A549 (cell line): ENCODE measurements at regions not wholly inside any gene's neighbourhood (a gene's known extent, or its start where the extent isn't known, plus 50 kb on each side); places are given as distances from the start of the nearest gene placed in this dataset.

Source experiments
- ATAC-seq, 2 experiments: fragments of 200-7000 bp in 1 of 2; fragments of >200 bp in 1 of 2; cut with Nextera tagmentation in 1 of 2; cut with Tn5 transposase in 1 of 2; 3 replicates each; pipeline versions ENCODE4 v1.8.0 to v1.9.1; 2018 to 2020; ENCODE audit warnings: mild to moderate bottlenecking in 1 of 2, moderate library complexity in 1 of 2
- CTCF ChIA-PET: fragments of 300-600 bp; sonication (Branson Sonifier 250); formaldehyde crosslinking; extraction: SDS; loops from one replicate; lab custom pipeline; 2021; ENCODE audit warnings: antibody characterized with exemption, inconsistent platforms; lab: Yijun Ruan, JAX
- POLR2A ChIA-PET: fragments of 350-600 bp; formaldehyde crosslinking; extraction: SDS; loops from one replicate; lab custom pipeline; 2021; ENCODE audit warnings: antibody characterized with exemption, inconsistent platforms; lab: Yijun Ruan, JAX
- DNase-seq, 2 experiments: peaks; one replicate each; pipeline versions ENCODE4 v3.0.0 to v3.0.0-alpha.2; 2011 to 2016; ENCODE audit warnings: low read depth in 1 of 2, low spot score in 1 of 2
- FAIRE-seq: peaks from 2 replicates; lab custom pipeline; 2011; peaks lifted over from hg19 to GRCh38; lab: Jason Lieb, UNC
- H3K27ac ChIP-seq, 2 experiments: fragments of >200 bp; sonication (Bioruptor Twin); formaldehyde crosslinking; 3 replicates each; pipeline ENCODE4 v1.5.1; 2016 to 2017
- H3K4me1 ChIP-seq: fragments of >200 bp; sonication (Bioruptor Twin); formaldehyde crosslinking; 3 replicates; pipeline ENCODE4 v1.6.1; 2016
- H3K4me2 ChIP-seq: fragments of >200 bp; sonication (Bioruptor Twin); formaldehyde crosslinking; 3 replicates; pipeline ENCODE4 v1.6.1; 2016
- H3K4me3 ChIP-seq: fragments of >200 bp; sonication (Bioruptor Twin); formaldehyde crosslinking; 3 replicates; pipeline ENCODE4 v1.5.1; 2016
- H3K9me3 ChIP-seq: fragments of >200 bp; sonication (Bioruptor Twin); formaldehyde crosslinking; 3 replicates; pipeline ENCODE4 v1.6.1; 2016
- ATOH8 ChIP-seq: fragments of 250-450 bp; sonication (Bioruptor Pico); IDR thresholded peaks from 2 replicates; pipeline ENCODE4 v1.5.0; 2020; ENCODE audit warnings: low read depth, mild to moderate bottlenecking, moderate library complexity
- BCL3 ChIP-seq: fragments of >200 bp; sonication (Bioruptor Twin); formaldehyde crosslinking; IDR thresholded peaks from 3 replicates; pipeline ENCODE4 v1.6.1; 2016
- BHLHE40 ChIP-seq: IDR thresholded peaks from 2 replicates; pipeline ENCODE4 v1.6.1; 2012; ENCODE audit warnings: low read depth, low read length, inconsistent platforms
- CBX2 ChIP-seq: fragments of 200-600 bp; sonication (generic); IDR thresholded peaks from 2 replicates; pipeline ENCODE4 v1.6.1; 2016; ENCODE audit warnings: low read depth, mild to moderate bottlenecking, borderline replicate concordance
- CHD2 ChIP-seq: fragments of 150-350 bp; IDR thresholded peaks from 2 replicates; pipeline ENCODE4 v1.6.1; 2014; ENCODE audit warnings: low read length; ENCODE audit not compliant: partially characterized antibody
- CTCF ChIP-seq: fragments of >200 bp; sonication (Bioruptor Twin); formaldehyde crosslinking; IDR thresholded peaks from 3 replicates; pipeline ENCODE4 v1.5.1; 2016
- EP300 ChIP-seq, 2 experiments: fragments of >200 bp; sonication (Bioruptor Twin); formaldehyde crosslinking; IDR thresholded peaks; 2 replicates in 1 of 2; 3 replicates in 1 of 2; pipeline ENCODE4 v1.6.1; 2016 to 2017
- ESRRA ChIP-seq: fragments of 150-350 bp; IDR thresholded peaks from 2 replicates; pipeline ENCODE4 v1.6.1; 2014; ENCODE audit warnings: mild to moderate bottlenecking, low read length, borderline replicate concordance
- FOSL2 ChIP-seq, 2 experiments: fragments of 450-650 bp in 1 of 2; fragments of >200 bp in 1 of 2; sonication (Bioruptor Twin) in 1 of 2; formaldehyde crosslinking; IDR thresholded peaks; 2 replicates each; pipeline versions ENCODE4 v1.5.0 to v1.6.1; 2016 to 2020; ENCODE audit warnings: mild to moderate bottlenecking in 1 of 2, moderate library complexity in 1 of 2
- KDM5A ChIP-seq: fragments of 200-600 bp; sonication (generic); IDR thresholded peaks from 2 replicates; pipeline ENCODE4 v1.6.1; 2016; ENCODE audit warnings: antibody characterized with exemption, mild to moderate bottlenecking
- MAFK ChIP-seq: fragments of 450-650 bp; IDR thresholded peaks from 2 replicates; pipeline ENCODE4 v1.6.1; 2014; ENCODE audit not compliant: partially characterized antibody
- MYC ChIP-seq: IDR thresholded peaks from 2 replicates; pipeline ENCODE4 v1.6.1; 2012; ENCODE audit warnings: mild to moderate bottlenecking, inconsistent platforms, low read length, improper control_type of control experiment, borderline replicate concordance
- NFE2L2 ChIP-seq: fragments of 150-350 bp; conservative IDR thresholded peaks from 2 replicates; pipeline ENCODE4 v1.6.1; 2014; ENCODE audit warnings: low read length
- NR3C1 ChIP-seq: fragments of >200 bp; sonication (Bioruptor Twin); formaldehyde crosslinking; IDR thresholded peaks from 3 replicates; pipeline ENCODE4 v1.6.1; 2017
- PHF8 ChIP-seq: fragments of 200-600 bp; sonication (generic); IDR thresholded peaks from 2 replicates; pipeline ENCODE4 v1.6.1; 2016; ENCODE audit warnings: low read depth, mild to moderate bottlenecking, antibody characterized with exemption, moderate library complexity, borderline replicate concordance
- RAD21 ChIP-seq, 2 experiments: fragments of >200 bp in 1 of 2; sonication (Bioruptor Twin) in 1 of 2; formaldehyde crosslinking in 1 of 2; IDR thresholded peaks in 1 of 2; conservative IDR thresholded peaks in 1 of 2; 2 replicates in 1 of 2; 3 replicates in 1 of 2; pipeline ENCODE4 v1.6.1; 2012 to 2018; ENCODE audit warnings: inconsistent platforms in 1 of 2
- RARB ChIP-seq: fragments of 250-450 bp; sonication (Bioruptor Pico); IDR thresholded peaks from 2 replicates; pipeline ENCODE4 v1.8.0; 2021; ENCODE audit warnings: mild to moderate bottlenecking, moderate library complexity
- SREBF2 ChIP-seq: fragments of 450-650 bp; IDR thresholded peaks from 2 replicates; pipeline ENCODE4 v1.6.1; 2014; ENCODE audit warnings: mild to moderate bottlenecking, moderate library complexity
- TP53 ChIP-seq: fragments of 250-450 bp; sonication (Bioruptor Pico); IDR thresholded peaks from 2 replicates; pipeline ENCODE4 v1.5.0; 2021; ENCODE audit warnings: mild to moderate bottlenecking, moderate library complexity
- ZC3H11A ChIP-seq: fragments of 450-650 bp; IDR thresholded peaks from 2 replicates; pipeline ENCODE4 v1.6.1; 2014; ENCODE audit warnings: antibody characterized with exemption, mild to moderate bottlenecking
- ZFP36 ChIP-seq: fragments of 450-650 bp; IDR thresholded peaks from 2 replicates; pipeline ENCODE4 v1.6.1; 2014; ENCODE audit warnings: borderline replicate concordance; ENCODE audit not compliant: partially characterized antibody
- WGBS: methylation state at CpG from one replicate; pipeline ENCODE4 v1.1.6; 2017; ENCODE audit errors: missing lambda C conversion rate; 5-methylcytosine and 5-hydroxymethylcytosine counted together

GRCh38 chr15:48061605-48062004 is 59.2 kb upstream of the SLC24A5 start:
- H3K27ac ChIP-seq = no peak overlapping the region
- H3K4me3 ChIP-seq = no peak overlapping the region
- H3K4me1 ChIP-seq = no peaks in the 10 kb centered on the region
- WGBS = 76% methylated on average over 6 of the region's 6 CpGs
- TF ChIP-seq CBX2 (no peak), EP300 (IDR thresholded peaks at IDR 0.05) (no peak), FOSL2 (IDR thresholded peaks at IDR 0.05) (no peak), FOSL2 (CRISPR knock-in tag; IDR thresholded peaks at IDR 0.05) (no peak), ATOH8 (CRISPR knock-in tag) (no peak)
- CTCF ChIA-PET = no interaction called here
- FAIRE-seq (no peak), DNase-seq (no peak), ATAC-seq (no peak)
- H3K9me3 ChIP-seq = no peaks in the 10 kb centered on the region
- POLR2A ChIA-PET = no interaction called here
- H3K4me2 ChIP-seq = no peak overlapping the region

GRCh38 chr15:48062148-48062872 is 58.5 kb upstream of the SLC24A5 start:
- Histone ChIP-seq H3K4me2 (no peak overlapping the region), H3K27ac (no peak overlapping the region), H3K4me3 (no peak overlapping the region), H3K4me1 (no peaks in the 10 kb centered on the region), H3K9me3 (no peaks in the 10 kb centered on the region)
- DNase-seq (no peak), FAIRE-seq (no peak), ATAC-seq (no peak)
- 26% methylated on average over 11 of the region's 11 CpGs for WGBS
- ChIA-PET CTCF (no interaction called here), POLR2A (no interaction called here)
- TF ChIP-seq NR3C1 (no peak), CHD2 (no peak), ZC3H11A (no peak), MAFK (no peak), BHLHE40 (no peak), CTCF (no peak), MYC (no peak), NFE2L2 (no peak), FOSL2 (IDR thresholded peaks at IDR 0.05) (no peak), FOSL2 (CRISPR knock-in tag; IDR thresholded peaks at IDR 0.05) (no peak), EP300 (IDR thresholded peaks at IDR 0.05) (no peak), ZFP36 (no peak), RAD21 (conservative IDR thresholded peaks at IDR 0.05 in 1 of 2, IDR thresholded peaks at IDR 0.05 in 1 of 2) (no peak), PHF8 (no peak), ESRRA (no peak), TP53 (no peak), RARB (CRISPR knock-in tag) (no peak), SREBF2 (no peak), BCL3 (no peak), KDM5A (no peak)
